Upper lobe of right lung (tissue), 1 donor: ENCODE measurements at regions not wholly inside any gene's neighbourhood (a gene's known extent, or its start where the extent isn't known, plus 50 kb on each side); places are given as distances from the start of the nearest gene placed in this dataset.

Experiments
- ATAC-seq: fragments of 200-7000 bp; cut with Tn5 transposase; one replicate; pipeline ENCODE4 v1.9.1; 2020; ENCODE audit warnings: mild to moderate bottlenecking, moderate library complexity
- DNase-seq: peaks from one replicate; pipeline ENCODE4 v3.0.0-alpha.2; 2020
- H3K27ac ChIP-seq: fragments of 200-600 bp; one replicate; pipeline ENCODE4 v1.8.0; 2022
- H3K27me3 ChIP-seq: fragments of 200-600 bp; one replicate; pipeline ENCODE4 v1.8.0; 2022; ENCODE audit warnings: mild to moderate bottlenecking
- H3K36me3 ChIP-seq: fragments of 200-600 bp; one replicate; pipeline ENCODE4 v1.8.0; 2022
- H3K4me1 ChIP-seq: fragments of 200-600 bp; one replicate; pipeline ENCODE4 v1.8.0; 2022
- H3K4me3 ChIP-seq: fragments of 200-600 bp; one replicate; pipeline ENCODE4 v1.8.0; 2022; ENCODE audit warnings: mild to moderate bottlenecking
- H3K9me3 ChIP-seq: fragments of 200-600 bp; one replicate; pipeline ENCODE4 v1.8.0; 2022
- intact Hi-C: fragments of 100-400 bp; cut with DNase I; formaldehyde crosslinking; loops from one replicate; pipeline ENCODE4 v1.11.0; 2022
- TF ChIP-seq, protein P1 (sequence below): fragments of 200-600 bp; IDR thresholded peaks from one replicate; pipeline ENCODE4 v1.8.0; 2022; ENCODE audit warnings: antibody characterized with exemption
- donor health status: DM: no; HTN: yes; CAD: no; lungs with severe emphysema.

DNA sequence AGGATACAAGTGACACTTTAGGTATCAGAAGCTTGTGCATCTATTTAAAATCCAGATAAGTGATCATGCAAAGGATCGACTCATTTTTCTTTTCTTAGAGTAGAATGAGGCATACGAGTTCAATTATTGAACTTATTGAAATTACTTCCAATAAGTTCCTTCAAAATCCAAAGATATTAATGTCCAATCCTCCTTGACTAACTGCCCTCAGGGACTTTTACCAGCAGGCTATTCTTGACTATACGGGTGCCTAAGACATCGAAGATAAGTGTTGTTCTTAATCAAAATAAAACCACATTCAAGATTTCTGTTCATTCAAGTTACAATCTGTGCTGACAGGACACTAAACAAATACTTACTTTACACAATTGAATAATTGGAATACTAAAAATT is 74.5 kb upstream of the SP4 start:
- H3K4me3 ChIP-seq: no peak overlapping the region
- H3K27ac ChIP-seq: no peak overlapping the region
- no peaks in the 10 kb centered on the region for H3K36me3 ChIP-seq
- intact Hi-C loops: no loop called here
- DNase-seq (no peak), ATAC-seq (no peak)
- H3K9me3 ChIP-seq: no peaks in the 10 kb centered on the region
- TF ChIP-seq, protein P1, sequence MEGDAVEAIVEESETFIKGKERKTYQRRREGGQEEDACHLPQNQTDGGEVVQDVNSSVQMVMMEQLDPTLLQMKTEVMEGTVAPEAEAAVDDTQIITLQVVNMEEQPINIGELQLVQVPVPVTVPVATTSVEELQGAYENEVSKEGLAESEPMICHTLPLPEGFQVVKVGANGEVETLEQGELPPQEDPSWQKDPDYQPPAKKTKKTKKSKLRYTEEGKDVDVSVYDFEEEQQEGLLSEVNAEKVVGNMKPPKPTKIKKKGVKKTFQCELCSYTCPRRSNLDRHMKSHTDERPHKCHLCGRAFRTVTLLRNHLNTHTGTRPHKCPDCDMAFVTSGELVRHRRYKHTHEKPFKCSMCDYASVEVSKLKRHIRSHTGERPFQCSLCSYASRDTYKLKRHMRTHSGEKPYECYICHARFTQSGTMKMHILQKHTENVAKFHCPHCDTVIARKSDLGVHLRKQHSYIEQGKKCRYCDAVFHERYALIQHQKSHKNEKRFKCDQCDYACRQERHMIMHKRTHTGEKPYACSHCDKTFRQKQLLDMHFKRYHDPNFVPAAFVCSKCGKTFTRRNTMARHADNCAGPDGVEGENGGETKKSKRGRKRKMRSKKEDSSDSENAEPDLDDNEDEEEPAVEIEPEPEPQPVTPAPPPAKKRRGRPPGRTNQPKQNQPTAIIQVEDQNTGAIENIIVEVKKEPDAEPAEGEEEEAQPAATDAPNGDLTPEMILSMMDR: no peak
- peaks cover 12% of the 10 kb centered on the region for H3K4me1 ChIP-seq
- no peaks in the 10 kb centered on the region for H3K27me3 ChIP-seq

DNA sequence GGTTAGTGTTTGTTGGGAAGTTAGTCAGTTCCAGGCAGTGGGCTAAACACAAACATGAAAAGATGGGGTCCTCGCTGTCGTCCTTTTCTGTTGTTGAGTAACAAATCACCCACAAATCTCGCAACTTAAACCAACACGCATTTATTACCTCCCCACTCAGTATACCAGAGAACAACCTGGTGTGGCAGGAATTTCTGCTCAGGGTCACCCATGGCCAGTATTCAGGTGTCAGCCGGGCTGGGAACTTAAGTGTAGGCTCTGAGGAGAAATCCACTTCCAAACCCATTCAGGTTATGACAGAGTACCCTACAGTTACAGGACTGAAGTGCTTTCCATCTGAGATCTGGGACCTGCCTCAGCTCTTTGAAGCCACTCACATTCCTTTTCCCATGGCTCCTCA is 73.6 kb upstream of the SP4 start:
- no peak overlapping the region for H3K27ac ChIP-seq
- TF ChIP-seq, protein P1: no peak
- H3K4me3 ChIP-seq: no peak overlapping the region
- ATAC-seq: no peak
- H3K9me3 ChIP-seq: no peaks in the 10 kb centered on the region
- DNase-seq: no peak
- H3K27me3 ChIP-seq: no peaks in the 10 kb centered on the region
- H3K36me3 ChIP-seq: no peaks in the 10 kb centered on the region
- intact Hi-C loops: no loop called here
- peaks cover 12% of the 10 kb centered on the region for H3K4me1 ChIP-seq

DNA sequence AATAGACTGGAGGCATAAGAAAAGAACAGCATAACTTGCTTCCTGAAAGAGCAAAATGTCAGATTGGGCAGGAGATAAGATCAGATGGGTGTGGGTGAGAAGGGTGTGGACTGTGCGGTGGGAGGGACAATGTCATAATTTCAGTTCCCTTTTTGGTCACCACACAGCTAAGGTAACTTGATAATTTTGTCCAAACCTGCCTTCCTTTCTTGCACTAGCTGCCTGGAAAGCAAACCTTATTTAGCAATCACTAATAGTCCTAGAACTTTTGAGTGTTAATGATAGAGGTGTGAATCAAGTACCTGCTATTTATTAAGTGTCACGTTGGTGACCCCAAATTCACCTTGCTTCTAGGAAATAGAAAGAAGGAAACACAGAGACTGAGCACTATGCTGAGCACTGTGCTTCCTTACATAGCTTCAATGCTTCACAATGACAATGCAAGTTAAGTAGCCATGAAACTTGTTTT is 72.4 kb upstream of the SP4 start:
- Histone ChIP-seq H3K36me3 (no peaks in the 10 kb centered on the region), H3K27ac (no peak overlapping the region), H3K27me3 (no peaks in the 10 kb centered on the region), H3K9me3 (no peaks in the 10 kb centered on the region), H3K4me1 (peaks cover 12% of the 10 kb centered on the region), H3K4me3 (no peak overlapping the region)
- DNase-seq (no peak), ATAC-seq (peak; percentile 82)
- intact Hi-C loops: no loop called here
- TF ChIP-seq, protein P1: no peak

DNA sequence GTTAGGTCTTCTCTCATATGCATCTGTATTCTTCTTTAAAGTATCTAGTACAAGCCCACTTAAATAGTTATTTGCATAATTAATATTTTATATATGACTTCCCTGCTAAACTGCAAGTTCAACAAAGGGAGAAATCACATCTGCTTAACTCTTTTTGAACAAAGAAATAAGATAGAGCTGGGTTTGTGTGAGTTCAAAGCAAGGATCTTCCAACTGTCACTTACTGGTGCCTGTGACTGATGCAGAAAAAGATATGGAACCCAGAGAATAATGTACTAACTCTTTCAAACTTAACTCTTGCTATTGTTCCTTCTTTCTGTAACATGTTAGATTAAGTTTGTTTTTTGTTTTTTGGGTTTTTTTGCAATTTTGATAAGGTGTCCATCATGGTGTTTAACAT is 71.3 kb upstream of the SP4 start:
- H3K27ac ChIP-seq: no peak overlapping the region
- H3K27me3 ChIP-seq: no peaks in the 10 kb centered on the region
- H3K4me3 ChIP-seq: no peak overlapping the region
- H3K4me1 ChIP-seq: peaks cover 12% of the 10 kb centered on the region
- ATAC-seq (no peak), DNase-seq (no peak)
- intact Hi-C loops: no loop called here
- H3K36me3 ChIP-seq: no peaks in the 10 kb centered on the region
- TF ChIP-seq, protein P1: no peak
- H3K9me3 ChIP-seq: no peaks in the 10 kb centered on the region

DNA sequence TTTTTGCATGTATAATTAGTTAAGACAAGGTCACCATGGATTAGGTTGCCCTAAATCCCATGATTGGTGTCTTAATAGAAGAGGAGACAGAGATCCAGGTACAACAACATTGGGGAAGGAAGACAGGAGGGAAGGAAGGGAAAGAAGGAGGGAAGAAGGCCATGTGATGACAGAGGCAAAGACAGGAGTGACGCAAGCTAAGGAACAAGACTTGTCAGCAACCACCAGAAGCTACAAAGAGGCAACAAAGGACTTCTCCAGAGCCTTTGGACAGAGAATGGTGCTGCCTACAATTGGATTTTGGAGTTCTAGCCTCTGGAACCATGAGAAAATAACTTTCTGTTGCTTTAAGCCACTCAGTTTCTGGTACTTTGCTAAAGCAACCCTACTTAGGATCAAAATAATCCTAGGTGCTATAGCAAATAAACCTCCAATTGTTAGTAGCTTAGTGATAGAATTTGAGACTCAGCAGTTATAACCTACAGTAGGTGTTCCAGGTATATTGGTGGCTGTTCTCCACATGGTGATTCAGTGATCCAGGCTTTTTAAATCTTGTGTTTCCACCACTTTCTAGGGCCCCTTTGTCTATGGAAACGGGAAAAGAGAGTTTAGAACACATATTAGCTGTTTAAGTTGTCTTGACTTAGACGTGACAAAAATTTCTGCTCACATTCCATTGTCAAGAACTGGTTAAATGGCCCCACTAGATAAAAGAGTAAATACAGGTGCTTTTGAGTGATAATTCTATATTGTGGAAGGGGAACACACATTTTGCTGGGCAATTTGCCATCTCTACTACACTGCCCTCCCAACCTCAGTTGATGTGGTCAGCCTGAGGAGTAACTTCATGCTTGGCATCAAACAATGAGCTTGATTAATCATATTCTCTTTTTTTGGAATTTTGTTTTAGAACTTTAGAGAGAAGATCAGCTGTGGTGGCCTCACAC is 70.5 kb upstream of the SP4 start:
- no peak overlapping the region for H3K27ac ChIP-seq
- no peak overlapping the region for H3K4me3 ChIP-seq
- H3K36me3 ChIP-seq: no peaks in the 10 kb centered on the region
- no peaks in the 10 kb centered on the region for H3K9me3 ChIP-seq
- peak; percentile 31 for ATAC-seq
- intact Hi-C loops: no loop called here
- TF ChIP-seq, protein P1: no peak
- peaks cover 9% of the 10 kb centered on the region for H3K4me1 ChIP-seq
- no peak for DNase-seq
- H3K27me3 ChIP-seq: no peaks in the 10 kb centered on the region
